Thymus (tissue), 11 donors: ENCODE measurements at regions not wholly inside any gene's neighbourhood (a gene's known extent, or its start where the extent isn't known, plus 50 kb on each side); places are given as distances from the start of the nearest gene placed in this dataset.
"Not testable (repeated sequence)": the region's sequence is repeated elsewhere in the genome, so short reads cannot be mapped to it uniquely, and the experiment has no call there.

Experiments
- DNase-seq, 9 donors: peaks; one replicate each; pipeline ENCODE4 v3.0.0-alpha.2; 2013; ENCODE audit warnings: low spot score in 9 of 9, low read depth in 6 of 9, missing footprints in 1 of 9
- H3K27ac ChIP-seq, 2 donors: one replicate each; pipeline ENCODE4 v1.5.1; 2013; ENCODE audit warnings: control low read depth in 1 of 2, low read depth in 1 of 2, low read length in 1 of 2, mild to moderate bottlenecking in 1 of 2, moderate library complexity in 1 of 2
- H3K27me3 ChIP-seq, 2 donors: one replicate each; pipeline ENCODE4 v1.5.1; 2013; ENCODE audit warnings: low read length in 1 of 2; ENCODE audit not compliant: control insufficient read depth in 2 of 2, insufficient read depth in 1 of 2
- H3K36me3 ChIP-seq, 2 donors: one replicate each; pipeline ENCODE4 v1.5.1; 2013; ENCODE audit warnings: low read length in 1 of 2, mild to moderate bottlenecking in 1 of 2, moderate library complexity in 1 of 2; ENCODE audit not compliant: control insufficient read depth in 2 of 2, insufficient read depth in 2 of 2
- H3K4me1 ChIP-seq, 2 donors: one replicate each; pipeline ENCODE4 v1.5.1; 2013; ENCODE audit warnings: low read length in 2 of 2; ENCODE audit not compliant: control insufficient read depth in 2 of 2, insufficient read depth in 2 of 2
- H3K4me3 ChIP-seq, 2 donors: one replicate each; pipeline ENCODE4 v1.5.1; 2013; ENCODE audit warnings: low read length in 2 of 2, control low read depth in 1 of 2, mild to moderate bottlenecking in 1 of 2
- H3K9me3 ChIP-seq, 2 donors: one replicate each; pipeline ENCODE4 v1.5.1; 2013; ENCODE audit warnings: low read length in 1 of 2, mild to moderate bottlenecking in 1 of 2; ENCODE audit not compliant: control insufficient read depth in 2 of 2, insufficient read depth in 1 of 2
- WGBS: extraction: QIAGEN DNeasy Blood & Tissue Kit; methylation state at CpG from one replicate; pipeline ENCODE4 v1.1.7; 2013; 5-methylcytosine and 5-hydroxymethylcytosine counted together
- donor health status: healthy.

GRCh38 chr9:88596376-88596775, 61.4 kb downstream of the NXNL2 start:
- Histone ChIP-seq H3K27me3 (no peaks in the 10 kb centered on the region), H3K36me3 (no peaks in the 10 kb centered on the region), H3K4me1 (no peaks in the 10 kb centered on the region), H3K9me3 (no peaks in the 10 kb centered on the region), H3K27ac (no peak overlapping the region), H3K4me3 (no peak overlapping the region)
- no peak for DNase-seq
- 24% methylated on average over 5 of the region's 5 CpGs for WGBS

- H3K27ac ChIP-seq = no peak overlapping the region
These were observed 70.0 kb downstream of the NXNL2 start for GRCh38 chr9:88604836-88605511.

GRCh38 chr9:88605512-88606362, 70.8 kb downstream of the NXNL2 start:
- no peak for DNase-seq
- Histone ChIP-seq H3K4me1 (no peaks in the 10 kb centered on the region), H3K27ac (no peak overlapping the region), H3K4me3 (no peak overlapping the region), H3K27me3 (no peaks in the 10 kb centered on the region), H3K9me3 (no peaks in the 10 kb centered on the region), H3K36me3 (no peaks in the 10 kb centered on the region)
- 61% methylated on average over 8 of the region's 8 CpGs for WGBS

More at GRCh38 chr9:88604836-88605511, 70.0 kb downstream of the NXNL2 start:
- 93% methylated on average over 3 of the region's 3 CpGs for WGBS
- Histone ChIP-seq H3K4me3 (no peak overlapping the region), H3K4me1 (no peaks in the 10 kb centered on the region), H3K9me3 (no peaks in the 10 kb centered on the region), H3K36me3 (no peaks in the 10 kb centered on the region), H3K27me3 (no peaks in the 10 kb centered on the region)
- DNase-seq = no peak

- no peak overlapping the region for H3K4me3 ChIP-seq
- peaks cover 0 to 2% of the 10 kb centered on the region in 2 donors for H3K9me3 ChIP-seq
- no peaks in the 10 kb centered on the region for H3K4me1 ChIP-seq
- no peak overlapping the region for H3K27ac ChIP-seq
- no peaks in the 10 kb centered on the region for H3K36me3 ChIP-seq
- WGBS = 98% methylated on average over 3 of the region's 3 CpGs
- no peaks in the 10 kb centered on the region for H3K27me3 ChIP-seq
- no peak for DNase-seq
These were observed 79.4 kb downstream of the NXNL2 start for GRCh38 chr9:88614359-88614758.

GRCh38 chr9:88623698-88624097, 88.7 kb downstream of the NXNL2 start:
- Histone ChIP-seq H3K9me3 (no peaks in the 10 kb centered on the region), H3K27ac (no peak overlapping the region), H3K36me3 (no peaks in the 10 kb centered on the region), H3K27me3 (no peaks in the 10 kb centered on the region), H3K4me1 (no peaks in the 10 kb centered on the region), H3K4me3 (no peak overlapping the region)
- no peak for DNase-seq

- Histone ChIP-seq H3K27me3 (no peaks in the 10 kb centered on the region), H3K27ac (no peak overlapping the region), H3K4me3 (no peak overlapping the region), H3K9me3 (no peaks in the 10 kb centered on the region), H3K36me3 (no peaks in the 10 kb centered on the region), H3K4me1 (no peaks in the 10 kb centered on the region)
- DNase-seq = no peak
- WGBS = 98% methylated on average over 2 of the region's 2 CpGs
These were observed 93.1 kb downstream of the NXNL2 start for GRCh38 chr9:88628114-88628513.

GRCh38 chr9:88628811-88629210, 93.8 kb downstream of the NXNL2 start:
- H3K27ac ChIP-seq = no peak overlapping the region
- no peaks in the 10 kb centered on the region for H3K9me3 ChIP-seq
- DNase-seq = no peak
- no peaks in the 10 kb centered on the region for H3K36me3 ChIP-seq
- H3K4me1 ChIP-seq = no peaks in the 10 kb centered on the region
- H3K4me3 ChIP-seq = no peak overlapping the region
- no peaks in the 10 kb centered on the region for H3K27me3 ChIP-seq

- not testable (repeated sequence) for H3K27me3 ChIP-seq, H3K27ac ChIP-seq, H3K4me1 ChIP-seq, H3K4me3 ChIP-seq, DNase-seq, H3K9me3 ChIP-seq, H3K36me3 ChIP-seq
- WGBS = 89% methylated on average over 3 of the region's 3 CpGs
These were observed 95.6 kb downstream of the NXNL2 start for GRCh38 chr9:88630574-88630973.

- H3K9me3 ChIP-seq = peaks cover 0 to 6% of the 10 kb centered on the region in 2 donors
- H3K4me1 ChIP-seq = no peaks in the 10 kb centered on the region
- no peak overlapping the region for H3K27ac ChIP-seq
- H3K4me3 ChIP-seq = no peak overlapping the region
- no peak for DNase-seq
- no peaks in the 10 kb centered on the region for H3K27me3 ChIP-seq
- no peaks in the 10 kb centered on the region for H3K36me3 ChIP-seq
These were observed 100.2 kb downstream of the NXNL2 start for GRCh38 chr9:88635151-88635550.
